ENCODE measurements at regions not wholly inside any gene's neighbourhood (a gene's known extent, or its start where the extent isn't known, plus 50 kb on each side); places are given as distances from the start of the nearest gene placed in this dataset.

DNA sequence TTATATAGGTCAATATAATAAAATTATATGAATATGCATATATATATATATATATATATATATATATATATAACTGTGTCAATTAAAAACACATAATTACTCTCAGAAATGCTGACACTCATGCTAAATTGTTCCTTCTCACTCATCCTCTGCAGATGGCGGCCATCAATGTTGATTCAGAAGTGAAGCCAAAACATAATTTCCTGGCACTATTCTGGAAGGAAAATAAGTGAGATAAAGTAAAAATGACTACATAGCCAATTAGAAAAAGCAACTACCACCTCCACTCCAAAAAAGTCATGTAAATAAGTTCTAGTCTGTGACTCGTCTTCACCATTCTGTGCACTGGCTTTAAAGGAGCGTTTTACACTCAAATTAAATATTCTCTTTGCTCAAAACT is 423.3 kb downstream of the EFNB2 start (continued):
- no peak for TF ChIP-seq ZNF462 (CRISPR knock-in tag; IDR thresholded peaks at IDR 0.05)

DNA sequence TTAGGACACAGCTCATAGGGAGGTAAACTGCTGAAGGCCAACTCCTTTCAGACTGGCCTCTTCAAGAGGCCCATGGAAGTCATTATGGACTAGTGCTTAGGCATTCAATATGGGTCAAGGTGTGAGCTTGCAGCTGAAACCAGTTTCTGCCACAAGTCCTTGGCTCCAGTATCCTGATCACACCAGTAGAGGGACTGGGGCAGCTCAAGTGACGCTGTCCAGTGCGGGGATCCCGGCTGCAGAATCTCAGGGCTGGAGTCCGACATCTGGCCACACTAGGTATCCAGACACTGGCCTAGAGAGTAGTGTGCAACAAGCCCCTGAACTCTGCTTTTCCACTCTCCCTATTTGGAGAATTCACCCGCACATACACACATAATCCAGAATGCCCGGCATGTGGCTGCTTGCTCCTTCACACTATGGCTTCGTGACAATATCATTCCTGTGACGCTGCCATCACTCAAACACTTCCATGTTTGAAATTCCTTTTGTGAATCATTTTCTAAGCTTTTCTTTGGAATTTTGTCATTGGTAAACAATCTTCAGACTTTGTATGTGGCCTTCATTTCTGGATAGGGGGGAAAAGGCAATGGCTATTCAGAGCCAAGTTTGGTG is 425.1 kb downstream of the EFNB2 start:
- Histone ChIP-seq H3K4me2 (no peak overlapping the region), H3K36me3 (ENCODE audit: insufficient read depth) (no peaks in the 10 kb centered on the region), H3K4me3 (no peak overlapping the region), H3F3A (replicated peaks; ENCODE audit: low read depth) (no peaks in the 10 kb centered on the region), H2AFZ (no peak overlapping the region), H3K4me1 (ENCODE audit: insufficient read depth) (0 out of 2 replicates have a peak, but pooled peaks cover 8% of the 10 kb centered on the region), H3K9me2 (ENCODE audit: insufficient read depth) (no peaks in the 10 kb centered on the region), H3K27me3 (ENCODE audit: insufficient read depth) (no peaks in the 10 kb centered on the region), H3K27ac (ENCODE audit: low read depth) (no peak overlapping the region), H3K79me2 (replicated peaks; ENCODE audit: insufficient read depth) (no peaks in the 10 kb centered on the region), H4K20me1 (replicated peaks; ENCODE audit: insufficient read depth) (no peaks in the 10 kb centered on the region)
- peaks cover 17% of the 10 kb centered on the region for H3K4me1 Mint-ChIP-seq
- DNase-seq (ENCODE audit: low spot score) (no peak), ATAC-seq (peak; percentile 45; the same call in 2 of the 3 replicates)
- no peaks in the 10 kb centered on the region for H3K9me3 Mint-ChIP-seq
- H3K27me3 Mint-ChIP-seq (ENCODE audit: insufficient read depth, low read depth, poor library complexity) = peaks cover under 1% of the 10 kb centered on the region
- no peak for TF ChIP-seq STAT1 (IDR thresholded peaks at IDR 0.05; ENCODE audit: unreplicated experiment)
- TF ChIP-seq, protein P1, sequence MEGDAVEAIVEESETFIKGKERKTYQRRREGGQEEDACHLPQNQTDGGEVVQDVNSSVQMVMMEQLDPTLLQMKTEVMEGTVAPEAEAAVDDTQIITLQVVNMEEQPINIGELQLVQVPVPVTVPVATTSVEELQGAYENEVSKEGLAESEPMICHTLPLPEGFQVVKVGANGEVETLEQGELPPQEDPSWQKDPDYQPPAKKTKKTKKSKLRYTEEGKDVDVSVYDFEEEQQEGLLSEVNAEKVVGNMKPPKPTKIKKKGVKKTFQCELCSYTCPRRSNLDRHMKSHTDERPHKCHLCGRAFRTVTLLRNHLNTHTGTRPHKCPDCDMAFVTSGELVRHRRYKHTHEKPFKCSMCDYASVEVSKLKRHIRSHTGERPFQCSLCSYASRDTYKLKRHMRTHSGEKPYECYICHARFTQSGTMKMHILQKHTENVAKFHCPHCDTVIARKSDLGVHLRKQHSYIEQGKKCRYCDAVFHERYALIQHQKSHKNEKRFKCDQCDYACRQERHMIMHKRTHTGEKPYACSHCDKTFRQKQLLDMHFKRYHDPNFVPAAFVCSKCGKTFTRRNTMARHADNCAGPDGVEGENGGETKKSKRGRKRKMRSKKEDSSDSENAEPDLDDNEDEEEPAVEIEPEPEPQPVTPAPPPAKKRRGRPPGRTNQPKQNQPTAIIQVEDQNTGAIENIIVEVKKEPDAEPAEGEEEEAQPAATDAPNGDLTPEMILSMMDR (conservative IDR thresholded peaks at IDR 0.05; ENCODE audit: low read depth in 2 of 2) = peak; percentile 15 to 20; a peak in 1 of 4 replicates
- TF ChIP-seq NANOG (IDR thresholded peaks at IDR 0.05; ENCODE audit: borderline replicate concordance) = no peak
- TF ChIP-seq, protein P2, sequence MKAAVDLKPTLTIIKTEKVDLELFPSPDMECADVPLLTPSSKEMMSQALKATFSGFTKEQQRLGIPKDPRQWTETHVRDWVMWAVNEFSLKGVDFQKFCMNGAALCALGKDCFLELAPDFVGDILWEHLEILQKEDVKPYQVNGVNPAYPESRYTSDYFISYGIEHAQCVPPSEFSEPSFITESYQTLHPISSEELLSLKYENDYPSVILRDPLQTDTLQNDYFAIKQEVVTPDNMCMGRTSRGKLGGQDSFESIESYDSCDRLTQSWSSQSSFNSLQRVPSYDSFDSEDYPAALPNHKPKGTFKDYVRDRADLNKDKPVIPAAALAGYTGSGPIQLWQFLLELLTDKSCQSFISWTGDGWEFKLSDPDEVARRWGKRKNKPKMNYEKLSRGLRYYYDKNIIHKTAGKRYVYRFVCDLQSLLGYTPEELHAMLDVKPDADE (IDR thresholded peaks at IDR 0.05) = no peak
- no peak for TF ChIP-seq ZNF331 (CRISPR knock-in tag; IDR thresholded peaks at IDR 0.05; ENCODE audit: low read depth)
- no peak overlapping the region for H3K27ac Mint-ChIP-seq
- H3K4me3 Mint-ChIP-seq = no peak overlapping the region
- H3K36me3 Mint-ChIP-seq (ENCODE audit: low read depth) = no peaks in the 10 kb centered on the region

All from GM23338 (cell line).